ENCODE measurements at regions not wholly inside any gene's neighbourhood (a gene's known extent, or its start where the extent isn't known, plus 50 kb on each side); places are given as distances from the start of the nearest gene placed in this dataset.

DNA sequence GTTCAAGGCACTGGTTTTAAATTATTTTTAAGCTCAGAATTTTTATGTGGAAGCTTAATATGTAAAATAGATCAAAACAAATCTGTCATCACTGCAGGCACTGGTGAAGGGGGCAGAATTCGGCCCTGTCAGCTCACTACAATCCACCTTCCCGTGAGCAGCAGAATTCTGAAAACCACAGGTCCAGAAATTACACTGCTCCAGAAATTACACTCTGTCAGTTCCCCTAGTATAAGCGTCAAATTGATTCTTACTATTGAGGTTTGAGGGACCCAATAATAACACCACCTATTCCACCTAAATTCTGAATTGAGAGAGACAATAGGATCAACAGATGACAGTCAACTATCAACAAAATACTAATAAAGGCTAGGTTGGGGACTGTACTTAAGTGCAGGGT, 245.5 kb downstream of the PHLDA1 start:
- DNase-seq, result no peak

DNA sequence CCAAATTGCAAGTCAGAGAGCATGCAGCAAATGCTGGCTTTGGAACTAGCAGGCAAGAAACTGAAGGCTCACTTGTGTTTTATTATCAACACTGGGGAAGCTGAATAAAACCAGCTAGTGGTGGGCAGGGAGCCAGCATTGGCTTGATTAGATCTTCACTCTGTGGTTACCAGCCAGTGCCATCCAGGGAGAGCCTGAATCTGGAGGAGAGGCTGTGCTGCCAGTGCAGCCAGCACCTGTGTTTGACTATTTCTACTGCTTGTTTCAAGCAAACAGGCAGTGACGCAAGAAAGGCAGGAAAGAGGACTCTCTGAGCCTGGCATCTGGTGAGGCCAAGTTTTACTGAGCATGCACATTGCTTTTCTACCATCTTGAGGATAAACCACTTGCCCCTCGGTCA, 247.0 kb downstream of the PHLDA1 start:
- DNase-seq, result no peak

DNA sequence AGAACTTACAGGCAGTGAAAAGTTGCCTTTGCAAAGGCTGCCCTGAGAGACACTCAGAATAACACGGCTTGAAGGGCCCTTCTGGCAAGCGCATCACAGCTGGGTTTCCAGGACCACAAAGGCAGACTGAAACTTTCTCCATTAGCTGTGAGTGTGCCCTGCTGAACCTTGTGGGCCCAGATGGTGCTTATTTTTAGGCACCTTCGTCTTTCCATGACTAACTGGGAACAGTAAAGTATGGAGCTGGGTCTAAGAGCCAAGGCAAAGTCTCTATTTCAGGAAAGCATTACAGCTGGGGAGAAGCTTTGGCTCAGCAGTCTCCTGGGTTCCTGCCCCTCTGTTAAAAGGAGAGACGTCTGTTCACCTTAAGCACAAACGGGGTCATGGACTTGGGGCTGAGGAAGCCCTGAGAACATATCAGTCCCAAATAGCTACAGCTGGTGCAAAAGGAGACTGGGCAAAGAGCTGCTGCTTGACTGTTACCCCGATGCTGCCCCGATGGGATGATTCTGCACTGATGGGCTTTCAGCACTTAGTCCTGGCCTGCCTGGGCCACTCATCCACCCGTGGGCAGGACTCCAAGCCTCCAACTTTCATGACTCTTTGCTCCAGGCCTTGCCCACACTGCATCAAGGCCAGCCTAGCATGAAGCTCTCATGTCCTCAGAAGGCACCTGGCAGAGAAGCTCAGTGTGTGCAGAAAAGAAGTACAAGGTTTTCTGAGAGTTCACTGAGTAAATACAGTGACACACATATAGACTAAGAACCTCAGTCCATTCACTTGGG, 248.3 kb downstream of the PHLDA1 start:
- DNase-seq, result no peak

DNA sequence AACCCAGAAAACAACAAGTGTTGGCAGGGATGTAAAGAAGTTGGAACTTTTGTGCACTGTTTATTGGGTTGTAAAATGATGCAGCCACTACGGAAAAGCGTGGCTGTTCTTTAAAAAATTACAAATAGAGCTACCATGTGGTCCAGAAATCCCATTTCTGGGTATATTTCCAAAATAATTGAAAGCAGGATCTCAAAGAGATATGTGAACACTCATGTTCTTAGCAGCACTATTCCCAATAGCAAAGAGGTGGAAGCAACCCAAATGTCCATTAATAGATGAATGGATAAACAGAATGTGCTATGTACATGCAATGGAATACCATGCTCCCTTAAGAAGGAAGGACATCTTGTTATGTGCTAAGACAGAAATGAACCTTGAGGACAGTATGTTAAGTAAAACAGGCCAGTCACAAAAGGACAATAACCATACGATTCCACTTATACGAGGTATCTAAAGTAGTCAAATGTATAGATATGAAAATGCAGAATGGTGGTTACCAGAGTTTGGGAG, 249.5 kb downstream of the PHLDA1 start:
- no peak for DNase-seq

DNA sequence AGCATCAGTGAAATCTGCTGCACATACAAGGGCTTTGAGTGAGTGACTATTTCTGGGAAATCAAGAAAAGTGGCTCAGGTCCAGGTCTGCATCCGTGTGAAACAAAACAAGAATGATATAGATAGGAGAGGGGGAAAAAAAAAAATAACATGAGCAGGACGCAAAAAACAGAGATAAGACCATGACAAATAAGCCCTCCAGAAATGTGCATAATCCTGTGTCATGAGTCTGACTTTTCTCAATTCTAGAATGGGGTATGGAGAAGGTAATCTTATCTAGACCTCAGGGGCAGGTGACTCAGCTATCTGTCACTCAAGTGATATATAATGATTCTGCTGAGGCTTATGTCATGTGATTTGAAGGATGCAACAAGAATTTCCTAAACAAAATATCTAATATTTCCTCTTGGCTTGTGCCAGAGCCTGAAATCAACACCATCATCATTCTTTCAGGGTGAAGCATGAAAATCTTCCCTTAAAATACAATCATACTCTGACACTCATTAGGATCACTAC, 250.0 kb downstream of the PHLDA1 start:
- DNase-seq, result no peak

DNA sequence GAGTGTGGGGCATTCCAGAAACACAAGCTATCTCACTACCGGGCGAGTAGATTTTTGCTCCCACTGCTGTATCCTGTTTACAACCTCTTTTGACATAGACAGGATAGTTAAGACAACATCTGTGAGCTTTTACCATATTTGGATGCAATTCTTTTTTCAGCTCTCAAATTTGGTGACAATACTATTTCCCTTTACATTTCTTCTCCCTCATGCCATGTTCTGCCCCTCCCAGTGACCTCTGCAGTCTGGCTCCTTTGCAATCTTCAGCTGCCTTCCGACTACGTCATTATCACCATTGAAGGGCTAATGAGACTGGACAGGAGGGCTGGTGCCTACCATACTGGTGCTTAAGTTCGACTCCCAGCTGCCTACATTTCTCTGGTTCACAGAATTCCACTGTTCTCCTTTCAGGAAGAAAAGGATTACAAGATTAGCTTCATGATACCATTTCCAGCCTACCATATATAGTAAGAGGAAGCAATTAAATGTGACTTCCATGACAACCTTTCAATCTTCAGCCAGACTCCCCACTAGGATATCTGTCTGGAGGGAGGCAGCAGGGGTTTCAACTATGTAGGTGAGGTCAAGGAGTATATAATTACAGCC, 251.6 kb downstream of the PHLDA1 start:
- no peak for DNase-seq

DNA sequence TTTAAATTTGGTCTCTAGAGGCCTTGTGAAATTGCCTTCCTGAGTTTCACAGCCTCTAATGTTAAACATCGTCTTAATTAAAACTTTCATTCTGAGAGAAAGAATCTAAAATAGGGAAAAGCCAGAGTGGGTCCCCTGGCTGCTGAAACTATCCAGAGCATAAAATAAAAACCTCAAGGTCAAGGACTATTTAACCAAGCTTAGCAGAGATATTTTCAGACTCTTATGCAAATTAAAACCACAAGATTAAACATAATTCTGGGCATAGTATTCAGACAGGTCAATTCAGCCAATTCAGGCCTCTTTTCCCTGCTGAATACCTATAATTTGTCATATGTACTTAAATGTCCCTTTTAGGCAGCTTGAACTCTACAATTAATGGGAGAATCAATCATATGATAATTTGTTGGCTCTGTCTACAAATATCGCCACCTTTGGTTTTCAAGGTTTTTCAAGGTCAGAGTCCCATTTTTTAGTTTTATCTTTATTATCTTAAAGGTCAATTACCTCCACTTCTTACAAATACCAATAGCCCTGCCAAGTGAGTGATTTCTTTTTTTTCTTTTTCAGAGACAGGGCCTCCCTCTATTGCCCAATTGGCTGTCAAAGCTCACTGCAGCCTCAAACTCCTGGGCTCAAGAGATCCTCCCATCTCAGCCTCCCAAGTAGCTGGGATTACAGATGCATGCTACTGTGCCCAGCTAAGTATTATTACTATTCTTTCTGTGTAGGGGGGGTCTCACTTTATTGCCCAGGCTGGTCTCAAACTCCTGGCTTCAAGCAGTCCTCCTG, 257.1 kb downstream of the PHLDA1 start:
- DNase-seq, result no peak

DNA sequence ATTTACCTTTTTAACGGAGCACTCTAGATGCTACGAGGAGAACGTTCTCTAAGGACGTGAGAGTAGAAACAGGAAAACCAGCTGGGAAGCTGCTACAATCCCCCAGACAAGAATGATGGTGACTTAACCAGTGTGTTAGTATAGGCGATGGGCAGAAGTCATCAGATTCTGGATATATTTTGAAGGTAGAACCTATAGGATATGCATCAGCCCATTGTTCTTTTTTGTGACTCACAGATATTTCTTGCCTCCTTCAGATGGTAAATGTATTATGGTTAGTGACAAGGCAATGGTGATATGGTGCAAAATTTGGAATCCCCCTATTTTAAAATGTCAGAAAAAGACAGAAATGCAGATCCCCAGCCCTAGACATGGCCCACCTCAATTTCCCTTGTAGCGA, 258.2 kb downstream of the PHLDA1 start:
- no peak for DNase-seq

DNA sequence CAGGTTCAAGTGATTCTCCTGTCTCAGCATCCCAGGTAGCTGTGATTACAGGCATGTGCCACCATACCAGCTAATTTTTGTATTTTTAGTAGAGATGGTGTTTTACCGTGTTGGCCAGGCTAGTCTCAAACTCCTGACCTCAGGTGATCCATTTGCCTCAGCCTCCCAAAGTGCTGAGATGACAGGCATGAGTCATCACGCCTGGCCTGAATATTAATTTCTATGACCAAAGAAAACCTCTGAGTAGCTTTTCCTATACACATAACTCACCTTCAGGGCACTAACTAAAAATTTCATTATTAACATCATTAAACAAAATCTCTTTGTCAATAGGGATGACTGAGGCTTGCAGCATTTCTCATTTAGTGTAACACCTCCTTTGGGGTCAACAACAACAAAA, 259.6 kb upstream of the KRR1 start:
- no peak for DNase-seq

DNA sequence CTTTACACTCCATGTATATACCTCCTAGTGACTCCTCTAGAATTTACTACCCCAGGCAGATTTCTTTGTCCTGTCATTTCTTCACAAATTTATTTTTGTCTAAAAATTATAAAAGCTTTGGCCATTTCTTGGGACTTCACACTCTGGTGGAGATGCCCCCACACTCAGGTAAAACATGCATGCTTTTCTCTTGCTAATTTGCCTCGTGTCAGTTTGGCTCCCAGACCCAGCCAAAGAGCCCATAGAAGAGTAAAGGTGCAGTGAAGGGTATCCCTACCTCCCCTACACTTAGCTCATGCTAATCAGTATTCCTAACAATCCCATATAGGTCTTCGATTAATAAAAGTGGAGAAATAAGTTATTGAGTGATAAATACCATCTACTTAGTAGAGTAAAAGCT, 256.5 kb upstream of the KRR1 start:
- no peak for DNase-seq

DNA sequence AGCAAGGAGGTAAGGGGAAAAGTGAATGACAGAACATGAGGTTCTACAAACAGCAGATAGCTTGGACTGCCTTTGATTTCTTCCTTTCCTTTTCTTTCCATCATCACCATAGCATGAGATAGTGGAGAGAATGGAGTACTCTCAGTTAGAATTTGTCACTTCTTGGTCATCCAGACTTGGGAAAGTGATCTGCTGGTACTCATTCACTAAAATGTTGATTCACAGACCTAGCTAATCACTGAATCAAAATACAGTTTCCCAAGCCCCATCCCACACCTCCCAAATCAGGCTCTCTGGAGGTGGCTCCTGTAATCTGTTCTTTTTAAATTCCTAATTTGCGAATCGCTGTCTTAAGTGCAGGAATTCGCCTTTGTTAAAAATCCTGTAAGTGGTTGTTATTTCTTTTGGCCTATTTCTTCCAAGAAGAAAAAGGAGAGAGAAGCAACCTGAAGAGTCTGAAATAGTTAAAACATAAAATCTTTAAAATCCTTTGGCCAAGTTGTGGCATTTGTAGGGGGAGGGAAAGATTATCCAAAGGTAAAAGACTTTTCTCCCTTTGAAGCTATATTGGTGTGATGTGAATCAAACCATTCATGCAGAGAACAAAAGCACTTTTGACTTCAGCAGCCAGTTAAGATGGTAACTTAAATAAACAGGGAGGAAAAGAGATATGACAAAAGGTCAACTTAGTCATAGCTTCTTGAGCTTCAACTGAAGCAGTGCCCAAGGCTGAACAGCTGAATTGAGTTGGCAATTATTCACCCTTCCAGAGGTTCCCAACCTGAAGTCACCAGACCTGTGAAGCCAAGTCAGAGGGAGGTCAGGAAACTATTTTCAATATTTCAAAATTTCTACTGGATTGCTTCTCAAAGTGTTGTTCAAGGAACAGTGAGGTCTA, 255.1 kb upstream of the KRR1 start:
- no peak for DNase-seq

DNA sequence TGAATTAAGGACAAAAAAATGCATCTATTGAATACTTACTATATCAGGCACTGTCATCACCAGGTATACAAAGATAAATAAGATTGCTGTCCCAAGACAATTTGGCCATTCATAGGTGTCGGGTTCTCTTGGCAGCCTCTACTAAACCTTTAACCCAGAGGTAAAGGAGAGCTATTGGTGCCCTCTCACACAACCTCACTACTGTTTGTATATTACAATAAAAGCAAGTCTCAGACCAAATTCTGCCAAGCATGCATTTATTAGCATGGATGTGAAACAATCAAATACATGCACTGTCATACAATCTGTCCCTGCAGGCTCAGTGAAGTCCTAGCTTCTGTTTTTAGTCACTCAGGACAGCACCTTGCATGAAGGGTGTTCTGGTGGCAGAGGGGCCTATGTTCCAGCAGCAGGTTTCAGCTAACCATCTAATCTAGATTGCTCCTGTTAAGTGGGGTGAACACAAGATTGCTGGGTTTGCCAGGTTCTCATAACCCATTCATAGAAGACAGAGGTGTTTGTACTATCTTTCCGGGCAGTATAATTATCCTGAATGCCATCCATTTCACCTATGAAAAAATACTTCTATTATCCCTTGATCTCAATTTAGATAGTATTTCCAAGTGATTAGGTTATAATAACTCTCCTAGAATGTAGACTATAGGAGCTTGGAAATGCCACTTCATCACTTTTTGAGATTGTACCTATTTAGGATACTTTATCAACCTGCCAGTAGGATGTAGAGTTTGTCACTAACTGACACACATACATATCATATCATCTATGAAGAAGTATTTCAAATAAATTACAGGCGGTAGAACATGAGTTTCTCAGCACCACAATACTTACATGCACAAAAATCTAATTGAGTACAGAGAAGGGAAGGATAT, 254.0 kb upstream of the KRR1 start:
- no peak for DNase-seq

DNA sequence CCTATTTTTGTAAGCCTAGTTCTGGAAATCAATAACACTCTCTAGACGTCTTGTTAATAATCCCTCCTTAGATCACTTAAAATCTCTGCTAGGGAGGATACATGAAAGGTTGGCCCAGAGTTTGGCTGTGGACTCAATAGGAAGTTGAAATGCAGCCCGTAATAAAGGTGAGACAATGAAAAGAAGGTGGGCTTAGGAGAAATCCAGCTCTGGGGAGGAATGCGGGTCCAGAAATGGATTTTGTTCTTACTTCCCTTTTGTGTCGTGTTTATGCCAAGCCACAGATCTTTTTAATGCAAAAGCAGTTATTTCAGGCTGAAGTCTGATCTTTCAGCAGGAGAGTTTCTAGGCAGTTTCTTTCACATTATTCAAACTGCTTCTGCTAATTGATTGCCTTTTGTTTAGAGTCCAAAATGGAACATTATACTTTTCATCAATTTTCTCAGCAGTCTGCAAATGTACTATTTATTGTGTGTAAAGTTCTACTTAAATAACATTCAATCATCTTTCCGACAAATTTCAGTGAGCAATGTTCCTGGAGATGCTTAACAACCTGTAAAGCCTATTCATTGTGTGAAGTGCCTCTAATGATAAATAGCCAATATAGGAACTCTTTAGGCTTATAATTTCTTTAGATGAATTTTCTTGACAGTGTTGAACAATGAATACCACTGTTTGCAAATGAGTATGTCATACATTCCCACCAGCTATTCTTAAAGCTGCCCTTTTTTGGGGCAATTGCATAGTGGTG, 252.9 kb upstream of the KRR1 start:
- no peak for DNase-seq

DNA sequence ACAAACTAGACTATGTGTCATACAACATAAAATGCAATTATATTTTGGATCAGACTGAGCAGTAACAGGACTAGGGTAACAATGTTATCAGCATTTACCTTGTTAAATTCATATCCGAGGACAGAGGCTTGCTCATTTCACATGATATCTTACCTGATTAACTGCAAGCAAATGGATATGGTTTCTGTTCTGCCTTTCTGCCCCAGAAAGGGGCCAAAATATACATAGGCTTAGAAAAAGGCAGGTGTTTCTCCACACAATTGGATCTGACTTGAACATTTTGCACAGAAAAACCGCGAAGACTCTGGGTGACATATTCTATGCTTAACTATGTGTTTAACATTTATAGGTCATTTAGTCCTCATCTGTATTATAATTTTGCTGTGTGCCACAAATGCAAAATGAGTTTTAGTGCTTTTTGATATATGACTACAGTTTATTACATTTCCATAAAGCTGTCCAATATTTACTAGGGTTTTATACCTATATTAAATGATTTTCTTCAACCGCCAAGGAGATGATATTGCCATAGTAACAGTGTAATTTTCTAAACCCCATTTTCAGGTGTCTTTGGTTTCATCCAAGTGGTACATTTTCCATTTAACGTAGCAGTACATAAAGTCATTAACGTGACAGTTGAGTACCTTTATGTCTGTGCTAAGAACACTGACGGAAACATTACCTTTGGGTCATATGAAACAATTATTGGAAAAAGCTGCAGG, 249.3 kb upstream of the KRR1 start:
- no peak for DNase-seq

DNA sequence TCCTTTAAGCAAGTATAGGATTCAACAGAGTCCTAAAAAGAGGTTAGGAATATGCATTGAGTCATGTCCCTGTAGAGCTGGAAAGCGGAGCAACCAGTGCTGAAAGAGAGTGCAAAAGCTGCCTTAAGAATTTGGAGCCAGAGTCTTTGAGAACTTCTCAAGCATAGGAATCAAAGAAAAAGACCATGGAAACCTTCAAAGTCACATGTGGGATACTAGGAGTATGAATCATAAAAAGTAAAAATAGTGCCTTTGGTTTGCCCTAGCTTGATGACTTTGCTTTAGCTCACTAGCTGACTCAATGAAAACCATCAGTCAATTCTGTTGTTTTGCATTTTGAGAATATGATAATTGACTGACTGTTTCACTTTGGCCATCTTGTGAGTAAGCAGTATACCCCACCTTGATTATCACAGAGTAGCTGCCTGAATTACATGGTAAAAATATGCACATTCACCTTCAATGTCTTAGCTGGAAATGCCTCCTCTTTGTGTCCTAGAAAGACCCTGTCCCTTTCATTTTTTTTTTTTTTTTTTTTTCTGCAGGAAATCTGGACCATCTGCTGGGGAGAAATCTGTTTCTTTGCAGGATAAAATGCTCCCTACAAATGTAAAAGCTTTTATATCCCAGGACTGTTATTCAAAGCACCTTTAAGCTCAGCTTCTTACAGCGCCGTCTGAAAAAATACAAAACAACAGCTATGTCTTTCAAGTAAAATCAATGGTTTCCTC, 248.6 kb upstream of the KRR1 start:
- DNase-seq, result no peak

DNA sequence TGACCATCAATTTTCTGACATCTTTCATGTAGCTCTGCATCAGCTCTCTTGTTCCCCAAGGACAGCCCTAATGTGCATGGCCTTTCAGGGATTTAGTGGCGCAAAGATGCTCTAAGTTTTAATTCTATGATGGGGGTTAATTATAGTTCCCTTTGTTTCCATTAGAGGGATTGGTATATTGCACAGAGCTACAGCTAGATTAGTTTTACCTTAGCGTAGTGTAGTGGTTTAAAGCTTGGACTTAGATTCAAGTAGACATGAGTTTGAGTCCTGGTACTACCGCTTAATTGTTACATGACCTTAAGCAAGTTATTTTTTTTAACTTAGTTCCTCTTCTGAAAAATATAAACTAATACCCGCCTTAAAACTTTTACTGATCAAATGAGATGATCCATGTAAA, 247.8 kb upstream of the KRR1 start:
- DNase-seq, result no peak

DNA sequence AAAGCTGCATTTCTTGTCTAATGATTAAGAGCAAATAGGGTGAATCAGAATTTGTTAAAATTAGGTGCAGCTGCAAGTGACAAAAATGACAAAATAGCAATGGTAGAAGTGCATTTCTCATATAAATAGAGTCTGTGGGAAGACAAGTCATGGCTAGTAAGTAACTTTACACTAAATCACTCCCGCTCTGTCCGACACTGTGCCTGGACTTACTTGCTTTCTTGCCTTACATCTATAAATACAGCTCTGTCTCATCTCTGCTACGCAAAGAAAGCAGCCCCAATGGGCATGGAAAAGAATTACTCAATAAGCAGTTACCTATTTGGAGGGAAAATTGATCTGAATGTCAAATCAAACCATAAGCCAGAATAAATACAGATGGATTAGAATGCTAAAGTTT, 245.4 kb upstream of the KRR1 start:
- no peak for DNase-seq

DNA sequence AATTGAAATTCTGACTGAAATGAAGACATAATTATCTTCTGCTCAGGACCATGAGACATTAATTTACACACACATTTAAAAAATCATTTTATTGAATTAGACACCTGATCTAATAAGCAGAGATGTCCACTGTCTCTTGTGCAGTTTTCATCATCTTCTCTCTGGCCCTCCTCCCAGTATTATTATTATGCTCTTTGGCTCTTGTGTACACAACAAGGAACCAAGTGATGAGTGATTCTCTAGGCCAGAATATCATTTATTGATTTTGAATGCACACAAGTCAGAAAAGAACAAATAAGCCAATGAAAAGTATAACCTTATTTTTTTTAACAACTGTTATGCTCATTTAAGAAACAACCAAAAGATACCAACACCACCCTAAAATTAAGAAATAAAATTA, 244.7 kb upstream of the KRR1 start:
- no peak for DNase-seq

DNA sequence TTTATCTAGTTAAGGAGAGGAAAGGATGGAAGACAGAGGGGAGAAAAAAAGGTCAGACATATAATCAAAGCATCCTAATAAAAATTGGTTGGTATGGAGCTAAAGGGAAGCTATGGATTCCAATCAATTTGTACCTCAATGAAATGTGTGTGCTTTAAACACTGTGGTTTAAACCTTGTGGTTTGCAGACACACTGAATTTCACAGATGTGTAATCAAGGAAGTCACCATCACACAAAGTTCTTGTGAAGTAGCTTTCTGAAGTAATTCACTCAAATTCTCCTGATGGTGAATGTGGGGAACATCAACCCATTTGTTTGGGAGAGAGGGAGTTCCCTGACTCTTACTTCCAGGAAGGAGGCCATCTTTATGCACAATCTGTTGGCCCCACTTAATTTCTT, 243.3 kb upstream of the KRR1 start:
- no peak for DNase-seq
